ENCODE measurements at regions not wholly inside any gene's neighbourhood (a gene's known extent, or its start where the extent isn't known, plus 50 kb on each side); places are given as distances from the start of the nearest gene placed in this dataset.

- Histone ChIP-seq H3K4me3 (no peak overlapping the region), H3K9me3 (no peaks in the 10 kb centered on the region), H3K36me3 (no peaks in the 10 kb centered on the region), H3K4me1 (peaks cover 0 to 11% (median 0%) of the 10 kb centered on the region in 4 donors), H3K27me3 (no peaks in the 10 kb centered on the region), H3K27ac (no peak overlapping the region)
- ATAC-seq, result no peak
- intact Hi-C loops (cut with DNase I), result no loop called here
- WGBS (ENCODE audit: insufficient coverage, low coverage, low lambda C conversion rate, missing lambda C conversion rate), result 100% methylated on average over 7 of the region's 10 CpGs
- DNase-seq, result peak in 1 of 3 donors; percentile 12
- TF ChIP-seq POLR2A (IDR thresholded peaks at IDR 0.05) (no peak), CTCF (IDR thresholded peaks at IDR 0.05) (no peak)
Observed at GRCh38 chr15:70272565-70273355, 175.0 kb upstream of the TLE3 start.

- DNase-seq, result no peak
- H3K4me3 ChIP-seq, result no peak overlapping the region
- H3K9me3 ChIP-seq, result no peaks in the 10 kb centered on the region
- no peaks in the 10 kb centered on the region for H3K27me3 ChIP-seq
- peak; percentile 5 to 63 (median 20) for ATAC-seq
- intact Hi-C loops (cut with DNase I), result no loop called here
- WGBS (ENCODE audit: insufficient coverage, low coverage, low lambda C conversion rate, missing lambda C conversion rate), result 33% methylated on average over 3 of the region's 3 CpGs
- H3K36me3 ChIP-seq, result no peaks in the 10 kb centered on the region
- no peak overlapping the region for H3K27ac ChIP-seq
- TF ChIP-seq POLR2A (IDR thresholded peaks at IDR 0.05) (no peak), CTCF (IDR thresholded peaks at IDR 0.05) (no peak)
- peaks cover 0 to 11% (median 0%) of the 10 kb centered on the region in 4 donors for H3K4me1 ChIP-seq
Observed at GRCh38 chr15:70271422-70272088, 173.8 kb upstream of the TLE3 start.

- TF ChIP-seq CTCF (IDR thresholded peaks at IDR 0.05) (no peak), POLR2A (IDR thresholded peaks at IDR 0.05) (no peak)
- intact Hi-C loops (cut with DNase I), result no loop called here
- DNase-seq (no peak), ATAC-seq (no peak)
- H3K36me3 ChIP-seq, result no peaks in the 10 kb centered on the region
- H3K4me1 ChIP-seq, result peaks cover 0 to 11% (median 0%) of the 10 kb centered on the region in 4 donors
- no peak overlapping the region for H3K4me3 ChIP-seq
- no peaks in the 10 kb centered on the region for H3K9me3 ChIP-seq
- H3K27ac ChIP-seq, result no peak overlapping the region
- H3K27me3 ChIP-seq, result no peaks in the 10 kb centered on the region
- WGBS (ENCODE audit: insufficient coverage, low coverage, low lambda C conversion rate, missing lambda C conversion rate), result 71% methylated on average over 7 of the region's 8 CpGs
Observed at GRCh38 chr15:70270752-70271111, 173.0 kb upstream of the TLE3 start.

- no peak for TF ChIP-seq POLR2A (IDR thresholded peaks at IDR 0.05)
- no peak for TF ChIP-seq CTCF (IDR thresholded peaks at IDR 0.05)
- Histone ChIP-seq H3K4me1 (peaks cover 0 to 11% (median 0%) of the 10 kb centered on the region in 4 donors), H3K9me3 (no peaks in the 10 kb centered on the region), H3K4me3 (no peak overlapping the region), H3K27me3 (no peaks in the 10 kb centered on the region), H3K36me3 (no peaks in the 10 kb centered on the region), H3K27ac (no peak overlapping the region)
- whole genome bisulfite sequencing (ENCODE audit: insufficient coverage, low coverage, low lambda C conversion rate, missing lambda C conversion rate), result 40% methylated on average over 8 of the region's 10 CpGs
- intact Hi-C loops (cut with DNase I), result no loop called here
- ATAC-seq (peak; percentile 9 to 34 (median 20)), DNase-seq (peak; percentile 51 to 61 (median 60))
Observed at GRCh38 chr15:70269991-70270751, 172.5 kb upstream of the TLE3 start.
